Heart left ventricle (tissue), 13 donors: ENCODE measurements at regions not wholly inside any gene's neighbourhood (a gene's known extent, or its start where the extent isn't known, plus 50 kb on each side); places are given as distances from the start of the nearest gene placed in this dataset.
"Not testable (repeated sequence)": the region's sequence is repeated elsewhere in the genome, so short reads cannot be mapped to it uniquely, and the experiment has no call there.

Source experiments
- CTCF ChIP-seq, 12 donors: fragments of 200-600 bp; sonication (generic) in 4 of 12; IDR thresholded peaks; one replicate each; pipeline versions ENCODE4 v1.5.0 to v1.8.0; 2018 to 2022; ENCODE audit warnings: antibody characterized with exemption in 12 of 12, mild to moderate bottlenecking in 5 of 12
- POLR2A ChIP-seq, 2 donors: fragments of 450-650 bp; IDR thresholded peaks; one replicate each; pipeline ENCODE4 v1.6.1; 2017; ENCODE audit warnings: antibody characterized with exemption in 2 of 2, mild to moderate bottlenecking in 2 of 2, moderate library complexity in 2 of 2
- donor health status: ischemic (EF 13 %, LVEDD 7.1; RV severe dilation, severe dysfunction).
- donor health status: DM: no; HTN: yes; CAD: no.
- donor health status: DM: no; HTN: no; CAD: no.
- donor health status: ischemic (EF 25% LVEDD 6.9; RV normal size, moderate dysfunction).
- donor health status: ischemic (EF 25% LVEDD 5.7; RV mildly dilated, moderate dysfunction).
- donor health status: ischemic (EF 35%, LVEDD 5.7; RV mildly dilated, moderate dysfunction).
- donor health status: nonischemic (EF 11% LVEDD 7.7; RV severe dilation, severe dysfunction).
- donor health status: DM: yes; HTN: yes; CAD: no.
- donor health status: PGD.
- donor health status: ischemic (EF 29% LVEDD 5.4; RV normal size, mild dysfunction).
- donor health status: nonischemic (EF 23%, LVEDD 6.1; RV moderate dilation, normal function).

GRCh38 chr13:90664200-90664599, 683.3 kb upstream of the MIR17HG start:
- not testable (repeated sequence) for TF ChIP-seq CTCF, POLR2A (IDR thresholded peaks at IDR 0.05)
